ENCODE measurements at regions not wholly inside any gene's neighbourhood (a gene's known extent, or its start where the extent isn't known, plus 50 kb on each side); places are given as distances from the start of the nearest gene placed in this dataset.

- DNase-seq: no peak
These were observed 56.0 kb upstream of the PIK3CG start for GRCh38 chr7:106808967-106809635.

- DNase-seq: no peak
These were observed 53.6 kb upstream of the PIK3CG start for GRCh38 chr7:106811472-106811871.

GRCh38 chr7:106812027-106812643, 52.9 kb upstream of the PIK3CG start:
- DNase-seq: no peak

GRCh38 chr7:106813705-106814305, 51.3 kb upstream of the PIK3CG start:
- no peak for DNase-seq

GRCh38 chr7:106814887-106815286, 50.2 kb upstream of the PIK3CG start:
- no peak for DNase-seq

Data from right lung (tissue), 2 donors.